ENCODE measurements at regions not wholly inside any gene's neighbourhood (a gene's known extent, or its start where the extent isn't known, plus 50 kb on each side); places are given as distances from the start of the nearest gene placed in this dataset.

GRCh38 chr9:100674419-100675122, 96.7 kb downstream of the CAVIN4 start:
- H3K4me3 ChIP-seq (ENCODE audit: low read depth, low read length): no peak overlapping the region
- no peak for DNase-seq (ENCODE audit: low read depth)
- TF ChIP-seq CTCF (IDR thresholded peaks at IDR 0.05; ENCODE audit: control insufficient read depth, extremely low read depth, insufficient read depth): no peak

- DNase-seq (ENCODE audit: low read depth): no peak
- H3K4me3 ChIP-seq (ENCODE audit: low read depth, low read length): no peak overlapping the region
- TF ChIP-seq CTCF (IDR thresholded peaks at IDR 0.05; ENCODE audit: control insufficient read depth, extremely low read depth, insufficient read depth): no peak
Observed at GRCh38 chr9:100679834-100680233, 102.0 kb downstream of the CAVIN4 start.

- TF ChIP-seq CTCF (IDR thresholded peaks at IDR 0.05; ENCODE audit: control insufficient read depth, extremely low read depth, insufficient read depth): no peak
Observed at GRCh38 chr9:100686420-100686819, 108.5 kb downstream of the CAVIN4 start.

GRCh38 chr9:100689635-100690034, 111.8 kb downstream of the CAVIN4 start:
- DNase-seq (ENCODE audit: low read depth): no peak
- H3K4me3 ChIP-seq (ENCODE audit: low read depth, low read length): no peak overlapping the region
- no peak for TF ChIP-seq CTCF (IDR thresholded peaks at IDR 0.05; ENCODE audit: control insufficient read depth, extremely low read depth, insufficient read depth)

More at GRCh38 chr9:100686420-100686819, 108.5 kb downstream of the CAVIN4 start:
- no peak for DNase-seq (ENCODE audit: low read depth)
- no peak overlapping the region for H3K4me3 ChIP-seq (ENCODE audit: low read depth, low read length)

GRCh38 chr9:100690438-100690837, 112.6 kb downstream of the CAVIN4 start:
- TF ChIP-seq CTCF (IDR thresholded peaks at IDR 0.05; ENCODE audit: control insufficient read depth, extremely low read depth, insufficient read depth): peak; percentile 46
- no peak overlapping the region for H3K4me3 ChIP-seq (ENCODE audit: low read depth, low read length)
- no peak for DNase-seq (ENCODE audit: low read depth)

- H3K4me3 ChIP-seq (ENCODE audit: low read depth, low read length): no peak overlapping the region
- no peak for DNase-seq (ENCODE audit: low read depth)
- TF ChIP-seq CTCF (IDR thresholded peaks at IDR 0.05; ENCODE audit: control insufficient read depth, extremely low read depth, insufficient read depth): no peak
Observed at GRCh38 chr9:100697339-100697738, 119.5 kb downstream of the CAVIN4 start.

GRCh38 chr9:100698945-100699344, 121.1 kb downstream of the CAVIN4 start:
- H3K4me3 ChIP-seq (ENCODE audit: low read depth, low read length): no peak overlapping the region
- TF ChIP-seq CTCF (IDR thresholded peaks at IDR 0.05; ENCODE audit: control insufficient read depth, extremely low read depth, insufficient read depth): no peak
- no peak for DNase-seq (ENCODE audit: low read depth)

All from LNCaP clone FGC (cell line).